ENCODE measurements at regions not wholly inside any gene's neighbourhood (a gene's known extent, or its start where the extent isn't known, plus 50 kb on each side); places are given as distances from the start of the nearest gene placed in this dataset.

DNA sequence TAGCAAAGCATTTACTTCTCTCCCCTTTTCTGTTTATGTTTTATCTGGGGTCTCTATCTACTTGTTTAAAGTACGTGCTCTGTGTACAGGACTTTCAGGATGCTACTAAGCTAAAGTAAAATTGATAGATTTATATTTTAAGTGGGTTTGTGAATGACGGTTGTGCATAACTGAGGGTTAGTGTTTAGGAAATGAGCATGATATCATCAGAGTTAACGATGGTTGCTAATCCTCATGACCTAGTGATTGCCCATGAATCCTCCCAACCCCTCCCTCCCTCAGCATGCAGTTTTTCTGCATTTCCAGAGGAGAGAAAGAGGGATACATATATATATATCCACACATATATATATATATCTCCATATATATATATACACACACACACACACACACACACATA is 957.2 kb downstream of the TUSC7 start:
- Mint-ChIP-seq H3K27me3 (ENCODE audit: insufficient read depth, low read depth, poor library complexity) (no peaks in the 10 kb centered on the region), H3K9me3 (no peaks in the 10 kb centered on the region), H3K36me3 (ENCODE audit: low read depth) (no peaks in the 10 kb centered on the region), H3K4me1 (peaks cover 5% of the 10 kb centered on the region), H3K27ac (no peak overlapping the region), H3K4me3 (no peak overlapping the region)
- TF ChIP-seq ZNF331 (CRISPR knock-in tag; IDR thresholded peaks at IDR 0.05; ENCODE audit: low read depth) (no peak), STAT1 (IDR thresholded peaks at IDR 0.05; ENCODE audit: unreplicated experiment) (no peak), ZNF114 (CRISPR knock-in tag; IDR thresholded peaks at IDR 0.05) (no peak), EZH2 (IDR thresholded peaks at IDR 0.05; ENCODE audit: low read depth, unreplicated experiment) (no peak), POLR2AphosphoS5 (IDR thresholded peaks at IDR 0.05; ENCODE audit: low read depth) (no peak), EZH2phosphoT487 (IDR thresholded peaks at IDR 0.05; ENCODE audit: unreplicated experiment) (no peak), CREB1 (CRISPR knock-in tag; IDR thresholded peaks at IDR 0.05; ENCODE audit: low read depth) (no peak), JUNB (IDR thresholded peaks at IDR 0.05; ENCODE audit: unreplicated experiment) (no peak), NANOG (IDR thresholded peaks at IDR 0.05; ENCODE audit: borderline replicate concordance) (no peak)
- TF ChIP-seq, protein P1, sequence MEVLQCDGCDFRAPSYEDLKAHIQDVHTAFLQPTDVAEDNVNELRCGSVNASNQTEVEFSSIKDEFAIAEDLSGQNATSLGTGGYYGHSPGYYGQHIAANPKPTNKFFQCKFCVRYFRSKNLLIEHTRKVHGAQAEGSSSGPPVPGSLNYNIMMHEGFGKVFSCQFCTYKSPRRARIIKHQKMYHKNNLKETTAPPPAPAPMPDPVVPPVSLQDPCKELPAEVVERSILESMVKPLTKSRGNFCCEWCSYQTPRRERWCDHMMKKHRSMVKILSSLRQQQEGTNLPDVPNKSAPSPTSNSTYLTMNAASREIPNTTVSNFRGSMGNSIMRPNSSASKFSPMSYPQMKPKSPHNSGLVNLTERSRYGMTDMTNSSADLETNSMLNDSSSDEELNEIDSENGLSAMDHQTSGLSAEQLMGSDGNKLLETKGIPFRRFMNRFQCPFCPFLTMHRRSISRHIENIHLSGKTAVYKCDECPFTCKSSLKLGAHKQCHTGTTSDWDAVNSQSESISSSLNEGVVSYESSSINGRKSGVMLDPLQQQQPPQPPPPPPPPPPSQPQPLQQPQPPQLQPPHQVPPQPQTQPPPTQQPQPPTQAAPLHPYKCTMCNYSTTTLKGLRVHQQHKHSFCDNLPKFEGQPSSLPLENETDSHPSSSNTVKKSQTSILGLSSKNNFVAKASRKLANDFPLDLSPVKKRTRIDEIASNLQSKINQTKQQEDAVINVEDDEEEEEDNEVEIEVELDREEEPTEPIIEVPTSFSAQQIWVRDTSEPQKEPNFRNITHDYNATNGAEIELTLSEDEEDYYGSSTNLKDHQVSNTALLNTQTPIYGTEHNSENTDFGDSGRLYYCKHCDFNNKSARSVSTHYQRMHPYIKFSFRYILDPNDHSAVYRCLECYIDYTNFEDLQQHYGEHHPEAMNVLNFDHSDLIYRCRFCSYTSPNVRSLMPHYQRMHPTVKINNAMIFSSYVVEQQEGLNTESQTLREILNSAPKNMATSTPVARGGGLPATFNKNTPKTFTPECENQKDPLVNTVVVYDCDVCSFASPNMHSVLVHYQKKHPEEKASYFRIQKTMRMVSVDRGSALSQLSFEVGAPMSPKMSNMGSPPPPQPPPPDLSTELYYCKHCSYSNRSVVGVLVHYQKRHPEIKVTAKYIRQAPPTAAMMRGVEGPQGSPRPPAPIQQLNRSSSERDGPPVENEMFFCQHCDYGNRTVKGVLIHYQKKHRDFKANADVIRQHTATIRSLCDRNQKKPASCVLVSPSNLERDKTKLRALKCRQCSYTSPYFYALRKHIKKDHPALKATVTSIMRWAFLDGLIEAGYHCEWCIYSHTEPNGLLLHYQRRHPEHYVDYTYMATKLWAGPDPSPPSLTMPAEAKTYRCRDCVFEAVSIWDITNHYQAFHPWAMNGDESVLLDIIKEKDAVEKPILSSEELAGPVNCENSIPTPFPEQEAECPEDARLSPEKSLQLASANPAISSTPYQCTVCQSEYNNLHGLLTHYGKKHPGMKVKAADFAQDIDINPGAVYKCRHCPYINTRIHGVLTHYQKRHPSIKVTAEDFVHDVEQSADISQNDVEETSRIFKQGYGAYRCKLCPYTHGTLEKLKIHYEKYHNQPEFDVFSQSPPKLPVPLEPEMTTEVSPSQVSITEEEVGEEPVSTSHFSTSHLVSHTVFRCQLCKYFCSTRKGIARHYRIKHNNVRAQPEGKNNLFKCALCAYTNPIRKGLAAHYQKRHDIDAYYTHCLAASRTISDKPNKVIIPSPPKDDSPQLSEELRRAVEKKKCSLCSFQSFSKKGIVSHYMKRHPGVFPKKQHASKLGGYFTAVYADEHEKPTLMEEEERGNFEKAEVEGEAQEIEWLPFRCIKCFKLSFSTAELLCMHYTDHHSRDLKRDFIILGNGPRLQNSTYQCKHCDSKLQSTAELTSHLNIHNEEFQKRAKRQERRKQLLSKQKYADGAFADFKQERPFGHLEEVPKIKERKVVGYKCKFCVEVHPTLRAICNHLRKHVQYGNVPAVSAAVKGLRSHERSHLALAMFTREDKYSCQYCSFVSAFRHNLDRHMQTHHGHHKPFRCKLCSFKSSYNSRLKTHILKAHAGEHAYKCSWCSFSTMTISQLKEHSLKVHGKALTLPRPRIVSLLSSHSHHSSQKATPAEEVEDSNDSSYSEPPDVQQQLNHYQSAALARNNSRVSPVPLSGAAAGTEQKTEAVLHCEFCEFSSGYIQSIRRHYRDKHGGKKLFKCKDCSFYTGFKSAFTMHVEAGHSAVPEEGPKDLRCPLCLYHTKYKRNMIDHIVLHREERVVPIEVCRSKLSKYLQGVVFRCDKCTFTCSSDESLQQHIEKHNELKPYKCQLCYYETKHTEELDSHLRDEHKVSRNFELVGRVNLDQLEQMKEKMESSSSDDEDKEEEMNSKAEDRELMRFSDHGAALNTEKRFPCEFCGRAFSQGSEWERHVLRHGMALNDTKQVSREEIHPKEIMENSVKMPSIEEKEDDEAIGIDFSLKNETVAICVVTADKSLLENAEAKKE (CRISPR knock-in tag; IDR thresholded peaks at IDR 0.05) = no peak
- TF ChIP-seq, protein P2, sequence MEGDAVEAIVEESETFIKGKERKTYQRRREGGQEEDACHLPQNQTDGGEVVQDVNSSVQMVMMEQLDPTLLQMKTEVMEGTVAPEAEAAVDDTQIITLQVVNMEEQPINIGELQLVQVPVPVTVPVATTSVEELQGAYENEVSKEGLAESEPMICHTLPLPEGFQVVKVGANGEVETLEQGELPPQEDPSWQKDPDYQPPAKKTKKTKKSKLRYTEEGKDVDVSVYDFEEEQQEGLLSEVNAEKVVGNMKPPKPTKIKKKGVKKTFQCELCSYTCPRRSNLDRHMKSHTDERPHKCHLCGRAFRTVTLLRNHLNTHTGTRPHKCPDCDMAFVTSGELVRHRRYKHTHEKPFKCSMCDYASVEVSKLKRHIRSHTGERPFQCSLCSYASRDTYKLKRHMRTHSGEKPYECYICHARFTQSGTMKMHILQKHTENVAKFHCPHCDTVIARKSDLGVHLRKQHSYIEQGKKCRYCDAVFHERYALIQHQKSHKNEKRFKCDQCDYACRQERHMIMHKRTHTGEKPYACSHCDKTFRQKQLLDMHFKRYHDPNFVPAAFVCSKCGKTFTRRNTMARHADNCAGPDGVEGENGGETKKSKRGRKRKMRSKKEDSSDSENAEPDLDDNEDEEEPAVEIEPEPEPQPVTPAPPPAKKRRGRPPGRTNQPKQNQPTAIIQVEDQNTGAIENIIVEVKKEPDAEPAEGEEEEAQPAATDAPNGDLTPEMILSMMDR (conservative IDR thresholded peaks at IDR 0.05; ENCODE audit: low read depth in 2 of 2) = no peak
- TF ChIP-seq, protein P3, sequence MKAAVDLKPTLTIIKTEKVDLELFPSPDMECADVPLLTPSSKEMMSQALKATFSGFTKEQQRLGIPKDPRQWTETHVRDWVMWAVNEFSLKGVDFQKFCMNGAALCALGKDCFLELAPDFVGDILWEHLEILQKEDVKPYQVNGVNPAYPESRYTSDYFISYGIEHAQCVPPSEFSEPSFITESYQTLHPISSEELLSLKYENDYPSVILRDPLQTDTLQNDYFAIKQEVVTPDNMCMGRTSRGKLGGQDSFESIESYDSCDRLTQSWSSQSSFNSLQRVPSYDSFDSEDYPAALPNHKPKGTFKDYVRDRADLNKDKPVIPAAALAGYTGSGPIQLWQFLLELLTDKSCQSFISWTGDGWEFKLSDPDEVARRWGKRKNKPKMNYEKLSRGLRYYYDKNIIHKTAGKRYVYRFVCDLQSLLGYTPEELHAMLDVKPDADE (IDR thresholded peaks at IDR 0.05) = no peak
- TF ChIP-seq, protein P4, sequence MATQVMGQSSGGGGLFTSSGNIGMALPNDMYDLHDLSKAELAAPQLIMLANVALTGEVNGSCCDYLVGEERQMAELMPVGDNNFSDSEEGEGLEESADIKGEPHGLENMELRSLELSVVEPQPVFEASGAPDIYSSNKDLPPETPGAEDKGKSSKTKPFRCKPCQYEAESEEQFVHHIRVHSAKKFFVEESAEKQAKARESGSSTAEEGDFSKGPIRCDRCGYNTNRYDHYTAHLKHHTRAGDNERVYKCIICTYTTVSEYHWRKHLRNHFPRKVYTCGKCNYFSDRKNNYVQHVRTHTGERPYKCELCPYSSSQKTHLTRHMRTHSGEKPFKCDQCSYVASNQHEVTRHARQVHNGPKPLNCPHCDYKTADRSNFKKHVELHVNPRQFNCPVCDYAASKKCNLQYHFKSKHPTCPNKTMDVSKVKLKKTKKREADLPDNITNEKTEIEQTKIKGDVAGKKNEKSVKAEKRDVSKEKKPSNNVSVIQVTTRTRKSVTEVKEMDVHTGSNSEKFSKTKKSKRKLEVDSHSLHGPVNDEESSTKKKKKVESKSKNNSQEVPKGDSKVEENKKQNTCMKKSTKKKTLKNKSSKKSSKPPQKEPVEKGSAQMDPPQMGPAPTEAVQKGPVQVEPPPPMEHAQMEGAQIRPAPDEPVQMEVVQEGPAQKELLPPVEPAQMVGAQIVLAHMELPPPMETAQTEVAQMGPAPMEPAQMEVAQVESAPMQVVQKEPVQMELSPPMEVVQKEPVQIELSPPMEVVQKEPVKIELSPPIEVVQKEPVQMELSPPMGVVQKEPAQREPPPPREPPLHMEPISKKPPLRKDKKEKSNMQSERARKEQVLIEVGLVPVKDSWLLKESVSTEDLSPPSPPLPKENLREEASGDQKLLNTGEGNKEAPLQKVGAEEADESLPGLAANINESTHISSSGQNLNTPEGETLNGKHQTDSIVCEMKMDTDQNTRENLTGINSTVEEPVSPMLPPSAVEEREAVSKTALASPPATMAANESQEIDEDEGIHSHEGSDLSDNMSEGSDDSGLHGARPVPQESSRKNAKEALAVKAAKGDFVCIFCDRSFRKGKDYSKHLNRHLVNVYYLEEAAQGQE (IDR thresholded peaks at IDR 0.05; ENCODE audit: unreplicated experiment) = no peak
- DNase-seq (ENCODE audit: low spot score) (no peak), ATAC-seq (no peak)
- Histone ChIP-seq H3K36me3 (ENCODE audit: insufficient read depth) (no peaks in the 10 kb centered on the region), H3K27me3 (ENCODE audit: insufficient read depth) (no peaks in the 10 kb centered on the region), H3K4me2 (no peak overlapping the region), H4K20me1 (replicated peaks; ENCODE audit: insufficient read depth) (no peaks in the 10 kb centered on the region), H3K4me1 (ENCODE audit: insufficient read depth) (no peaks in the 10 kb centered on the region), H3K4me3 (no peak overlapping the region), H3K79me2 (replicated peaks; ENCODE audit: insufficient read depth) (no peaks in the 10 kb centered on the region), H2AFZ (no peak overlapping the region), H3K27ac (ENCODE audit: low read depth) (no peak overlapping the region), H3K9me2 (ENCODE audit: insufficient read depth) (no peaks in the 10 kb centered on the region), H3F3A (replicated peaks; ENCODE audit: low read depth) (no peaks in the 10 kb centered on the region)

Data from GM23338 (cell line).